ENCODE measurements at regions not wholly inside any gene's neighbourhood (a gene's known extent, or its start where the extent isn't known, plus 50 kb on each side); places are given as distances from the start of the nearest gene placed in this dataset.
A peak's percentile ranks its signal among the peaks of the same experiment; 100 is the strongest.
"Not testable (repeated sequence)": the region's sequence is repeated elsewhere in the genome, so short reads cannot be mapped to it uniquely, and the experiment has no call there.

GRCh38 chr1:98286656-98287055 lies 365.8 kb upstream of the DPYD start:
- intact Hi-C loops (cut with DNase I) = no loop called here
- Histone ChIP-seq H3K27ac (no peak overlapping the region), H3K27me3 (no peaks in the 10 kb centered on the region), H3K4me3 (no peak overlapping the region), H3K4me1 (no peaks in the 10 kb centered on the region), H3K9me3 (no peaks in the 10 kb centered on the region), H3K36me3 (no peaks in the 10 kb centered on the region)
- no peak for DNase-seq
- TF ChIP-seq CTCF (IDR thresholded peaks at IDR 0.05) = no peak
- ATAC-seq = no peak
- FAIRE-seq = no peak
- 24 to 30% methylated on average over 1 of the region's 1 CpG for WGBS, 2 donors

GRCh38 chr1:98285286-98285685 lies 364.5 kb upstream of the DPYD start:
- H3K36me3 ChIP-seq; H3K27me3 ChIP-seq; intact Hi-C loops (cut with DNase I); H3K4me3 ChIP-seq; ATAC-seq; H3K27ac ChIP-seq; FAIRE-seq; H3K4me1 ChIP-seq; H3K9me3 ChIP-seq; DNase-seq: not testable (repeated sequence)
- 50 to 51% methylated on average over 2 of the region's 2 CpGs for WGBS, 2 donors

- H3K36me3 ChIP-seq = no peaks in the 10 kb centered on the region
- ATAC-seq (no peak), FAIRE-seq (no peak), DNase-seq (no peak)
- H3K4me1 ChIP-seq = no peaks in the 10 kb centered on the region
- H3K27ac ChIP-seq = no peak overlapping the region
- no peaks in the 10 kb centered on the region for H3K9me3 ChIP-seq
- no peaks in the 10 kb centered on the region for H3K27me3 ChIP-seq
- no peak for TF ChIP-seq CTCF (IDR thresholded peaks at IDR 0.05)
- intact Hi-C loops (cut with DNase I) = no loop called here
- 29 to 31% methylated on average over 4 of the region's 4 CpGs for WGBS, 2 donors
- H3K4me3 ChIP-seq = no peak overlapping the region
Measured at GRCh38 chr1:98280049-98280448, 359.2 kb upstream of the DPYD start.

- Histone ChIP-seq H3K27me3 (no peaks in the 10 kb centered on the region), H3K9me3 (no peaks in the 10 kb centered on the region), H3K4me3 (no peak overlapping the region), H3K4me1 (no peaks in the 10 kb centered on the region), H3K36me3 (no peaks in the 10 kb centered on the region), H3K27ac (no peak overlapping the region)
- no peak for TF ChIP-seq CTCF (IDR thresholded peaks at IDR 0.05)
- 46 to 53% methylated on average over 3 of the region's 3 CpGs for WGBS, 2 donors
- intact Hi-C loops (cut with DNase I) = no loop called here
- FAIRE-seq (no peak), ATAC-seq (no peak), DNase-seq (no peak)
Measured at GRCh38 chr1:98278055-98278454, 357.2 kb upstream of the DPYD start.

- H3K27me3 ChIP-seq = no peaks in the 10 kb centered on the region
- H3K36me3 ChIP-seq = no peaks in the 10 kb centered on the region
- 31 to 36% methylated on average over 2 of the region's 2 CpGs for WGBS, 2 donors
- no peak overlapping the region for H3K27ac ChIP-seq
- no peak overlapping the region for H3K4me3 ChIP-seq
- H3K4me1 ChIP-seq = no peaks in the 10 kb centered on the region
- FAIRE-seq = no peak
- intact Hi-C loops (cut with DNase I) = no loop called here
- TF ChIP-seq CTCF (IDR thresholded peaks at IDR 0.05) = no peak
- ATAC-seq = peak in 1 of 4 donors; percentile 37
- no peaks in the 10 kb centered on the region for H3K9me3 ChIP-seq
- DNase-seq = no peak
Measured at GRCh38 chr1:98277118-98277517, 356.3 kb upstream of the DPYD start.

GRCh38 chr1:98276514-98276913 lies 355.7 kb upstream of the DPYD start:
- Histone ChIP-seq H3K9me3 (no peaks in the 10 kb centered on the region), H3K4me1 (no peaks in the 10 kb centered on the region), H3K36me3 (no peaks in the 10 kb centered on the region), H3K27ac (no peak overlapping the region), H3K4me3 (no peak overlapping the region), H3K27me3 (no peaks in the 10 kb centered on the region)
- FAIRE-seq (no peak), DNase-seq (no peak), ATAC-seq (no peak)
- intact Hi-C loops (cut with DNase I) = no loop called here
- 75 to 90% methylated on average over 2 of the region's 2 CpGs for WGBS, 2 donors
- TF ChIP-seq CTCF (IDR thresholded peaks at IDR 0.05) = no peak

Data from pancreas (tissue), 10 donors.